Thyroid gland (tissue), 4 donors: ENCODE measurements at regions not wholly inside any gene's neighbourhood (a gene's known extent, or its start where the extent isn't known, plus 50 kb on each side); places are given as distances from the start of the nearest gene placed in this dataset.

ENCODE experiments used
- DNase-seq, 2 donors: peaks; one replicate each; pipeline ENCODE4 v3.0.0-alpha.2; 2019
- H3K27ac ChIP-seq, 3 donors: fragments of 200-600 bp; sonication (generic); 1 replicate in 2 of 3; 2 replicates in 1 of 3; pipeline ENCODE4 v1.5.1; 2016 to 2019; ENCODE audit warnings: mild to moderate bottlenecking in 1 of 3, moderate library complexity in 1 of 3
- H3K27me3 ChIP-seq: fragments of 200-600 bp; sonication (generic); one replicate; pipeline ENCODE4 v1.5.1; 2019
- H3K36me3 ChIP-seq, 2 donors: fragments of 200-600 bp; sonication (generic); one replicate each; pipeline ENCODE4 v1.5.1; 2016 to 2019
- H3K4me1 ChIP-seq, 2 donors: fragments of 200-600 bp; sonication (generic); one replicate each; pipeline ENCODE4 v1.5.1; 2017 to 2019
- H3K4me3 ChIP-seq, 3 donors: fragments of 200-600 bp; sonication (generic); replicated peaks in 1 of 3; 1 replicate in 2 of 3; 2 replicates in 1 of 3; pipeline ENCODE4 v1.5.1; 2016; ENCODE audit warnings: mild to moderate bottlenecking in 1 of 3
- H3K9me3 ChIP-seq: fragments of 200-600 bp; sonication (generic); one replicate; pipeline ENCODE4 v1.5.1; 2017
- CTCF ChIP-seq, 6 experiments: fragments of 200-600 bp in 3 of 6; fragments of 450-650 bp in 3 of 6; sonication (generic) in 3 of 6; IDR thresholded peaks; one replicate each; pipeline ENCODE4 v1.5.1; 2016 to 2019; ENCODE audit warnings: antibody characterized with exemption in 6 of 6, mild to moderate bottlenecking in 2 of 6, inconsistent platforms in 1 of 6, moderate library complexity in 1 of 6
- POLR2A ChIP-seq, 2 donors: fragments of 450-650 bp; IDR thresholded peaks; one replicate each; pipeline ENCODE4 v1.6.1; 2017; ENCODE audit warnings: antibody characterized with exemption in 2 of 2, mild to moderate bottlenecking in 2 of 2, moderate library complexity in 1 of 2
- WGBS, 2 donors: methylation state at CpG; one replicate each; pipeline ENCODE4 v1.1.5; 2017; 5-methylcytosine and 5-hydroxymethylcytosine counted together
- intact Hi-C: fragments of 100-400 bp; cut with DNase I; formaldehyde crosslinking; loops from one replicate; pipeline ENCODE4 v1.15.1; 2023

GRCh38 chr6:147022041-147022440, 182.2 kb upstream of the STXBP5 start:
- no peaks in the 10 kb centered on the region for H3K4me1 ChIP-seq
- H3K4me3 ChIP-seq, result no peak overlapping the region
- no peaks in the 10 kb centered on the region for H3K36me3 ChIP-seq
- no peaks in the 10 kb centered on the region for H3K27me3 ChIP-seq
- H3K9me3 ChIP-seq, result no peaks in the 10 kb centered on the region
- DNase-seq, result no peak
- 89 to 91% methylated on average over 2 of the region's 2 CpGs for WGBS, 2 donors
- H3K27ac ChIP-seq, result no peak overlapping the region
- intact Hi-C loops, result no loop called here
- TF ChIP-seq POLR2A (IDR thresholded peaks at IDR 0.05), result no peak
- no peak for TF ChIP-seq CTCF (IDR thresholded peaks at IDR 0.05)

DNA sequence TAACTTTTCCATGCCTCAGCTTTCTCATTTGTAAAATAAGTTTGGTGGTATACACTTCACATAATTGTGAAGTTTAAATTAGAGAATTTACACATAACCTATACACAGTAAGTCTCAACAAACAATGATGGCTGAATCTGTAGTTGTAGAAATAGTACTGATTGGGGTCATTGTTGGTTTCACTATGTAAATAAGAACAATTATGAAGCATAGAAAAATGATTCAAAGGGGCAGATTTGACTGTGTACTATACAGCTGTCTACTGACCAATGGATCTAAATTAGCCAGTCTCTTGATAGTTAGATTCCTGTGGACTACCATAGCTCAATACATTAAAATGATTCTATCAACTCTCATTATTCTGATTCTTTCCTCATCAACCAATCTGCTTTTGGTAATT, 181.1 kb upstream of the STXBP5 start:
- Histone ChIP-seq H3K27ac (no peak overlapping the region), H3K4me3 (no peak overlapping the region), H3K36me3 (no peaks in the 10 kb centered on the region), H3K27me3 (no peaks in the 10 kb centered on the region), H3K4me1 (no peaks in the 10 kb centered on the region), H3K9me3 (no peaks in the 10 kb centered on the region)
- TF ChIP-seq POLR2A (IDR thresholded peaks at IDR 0.05) (no peak), CTCF (IDR thresholded peaks at IDR 0.05) (no peak)
- DNase-seq, result no peak
- intact Hi-C loops, result no loop called here

DNA sequence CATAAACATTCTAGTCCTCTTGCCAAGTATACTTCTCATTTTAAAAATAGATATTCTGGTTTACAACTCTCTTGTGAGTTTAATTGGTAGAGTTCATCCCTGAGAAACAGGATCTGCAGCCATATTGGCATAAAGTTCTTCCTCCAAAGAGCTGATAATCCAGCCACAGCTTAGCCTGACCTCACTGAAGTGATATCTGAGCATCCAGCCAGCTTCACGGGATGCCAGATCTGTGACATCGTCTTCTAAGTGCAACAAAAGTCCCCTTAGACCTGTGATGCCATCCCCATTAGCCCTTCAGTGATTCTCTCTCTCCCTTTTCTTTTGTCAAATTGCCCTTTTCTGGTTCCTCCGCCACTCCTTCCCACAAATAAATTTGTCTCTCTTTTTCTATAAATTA, 180.6 kb upstream of the STXBP5 start:
- Histone ChIP-seq H3K27me3 (no peaks in the 10 kb centered on the region), H3K4me3 (no peak overlapping the region)
- intact Hi-C loops, result no loop called here

DNA sequence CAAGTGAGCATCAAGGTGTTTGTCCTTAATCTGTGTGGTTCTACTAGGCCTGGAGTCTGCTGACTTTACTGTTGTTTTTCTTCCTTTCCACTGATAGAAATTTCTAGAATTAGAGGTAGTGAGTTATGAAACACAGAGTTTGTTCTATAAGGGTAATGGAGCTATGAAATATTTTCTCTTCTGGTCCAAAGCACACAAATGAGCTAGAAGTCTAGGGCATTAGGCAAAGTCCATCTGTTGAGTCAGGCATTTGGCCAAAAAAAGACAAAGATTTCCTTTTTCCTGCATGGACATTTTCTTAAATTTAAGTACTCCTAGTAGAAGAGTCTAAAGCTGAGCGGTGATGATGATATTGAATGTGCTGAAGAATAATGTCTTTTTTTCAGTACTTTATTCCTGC, 174.3 kb upstream of the STXBP5 start:
- WGBS, 2 donors, result 93 to 97% methylated on average over 1 of the region's 1 CpG
- DNase-seq, result no peak
- Histone ChIP-seq H3K4me1 (no peaks in the 10 kb centered on the region), H3K27ac (no peak overlapping the region), H3K4me3 (no peak overlapping the region), H3K27me3 (no peaks in the 10 kb centered on the region), H3K9me3 (no peaks in the 10 kb centered on the region), H3K36me3 (no peaks in the 10 kb centered on the region)
- TF ChIP-seq CTCF (IDR thresholded peaks at IDR 0.05) (no peak), POLR2A (IDR thresholded peaks at IDR 0.05) (no peak)
- intact Hi-C loops, result no loop called here

More for the DNA sequence above, 180.6 kb upstream of the STXBP5 start:
- no peaks in the 10 kb centered on the region for H3K9me3 ChIP-seq
- no peak overlapping the region for H3K27ac ChIP-seq
- TF ChIP-seq POLR2A (IDR thresholded peaks at IDR 0.05), result no peak
- TF ChIP-seq CTCF (IDR thresholded peaks at IDR 0.05), result no peak
- no peaks in the 10 kb centered on the region for H3K4me1 ChIP-seq
- H3K36me3 ChIP-seq, result no peaks in the 10 kb centered on the region
- 77 to 87% methylated on average over 3 of the region's 3 CpGs for WGBS, 2 donors
- DNase-seq, result no peak

- Histone ChIP-seq H3K27ac (no peak overlapping the region), H3K4me1 (no peaks in the 10 kb centered on the region), H3K36me3 (no peaks in the 10 kb centered on the region), H3K9me3 (no peaks in the 10 kb centered on the region), H3K4me3 (no peak overlapping the region), H3K27me3 (no peaks in the 10 kb centered on the region)
- peak in 1 of 2 donors; percentile 9 for DNase-seq
- TF ChIP-seq POLR2A (IDR thresholded peaks at IDR 0.05) (no peak), CTCF (IDR thresholded peaks at IDR 0.05) (no peak)
- WGBS, 2 donors, result 52 to 60% methylated on average over 2 of the region's 2 CpGs
- intact Hi-C loops, result no loop called here
Measured at GRCh38 chr6:147033267-147033666, 170.9 kb upstream of the STXBP5 start.
